Activated naive CD8-positive, alpha-beta T cell (primary cell): ENCODE measurements at regions not wholly inside any gene's neighbourhood (a gene's known extent, or its start where the extent isn't known, plus 50 kb on each side); places are given as distances from the start of the nearest gene placed in this dataset.
"Not testable (repeated sequence)": the region's sequence is repeated elsewhere in the genome, so short reads cannot be mapped to it uniquely, and the experiment has no call there.

Experiments
- H3K27ac Mint-ChIP-seq: one replicate; pipeline ENCODE4 v1.8.0; 2021; ENCODE audit warnings: mixed read lengths
- H3K27me3 Mint-ChIP-seq: one replicate; pipeline ENCODE4 v1.8.0; 2021; ENCODE audit warnings: mixed read lengths
- H3K36me3 Mint-ChIP-seq: one replicate; pipeline ENCODE4 v1.8.0; 2021; ENCODE audit warnings: mixed read lengths
- H3K4me1 Mint-ChIP-seq: one replicate; pipeline ENCODE4 v1.8.0; 2021; ENCODE audit warnings: low read depth, mixed read lengths
- H3K4me3 Mint-ChIP-seq: one replicate; pipeline ENCODE4 v1.8.0; 2021; ENCODE audit warnings: mild to moderate bottlenecking, mixed read lengths
- H3K9me3 Mint-ChIP-seq: one replicate; pipeline ENCODE4 v1.8.0; 2021; ENCODE audit warnings: low read depth, mixed read lengths

DNA sequence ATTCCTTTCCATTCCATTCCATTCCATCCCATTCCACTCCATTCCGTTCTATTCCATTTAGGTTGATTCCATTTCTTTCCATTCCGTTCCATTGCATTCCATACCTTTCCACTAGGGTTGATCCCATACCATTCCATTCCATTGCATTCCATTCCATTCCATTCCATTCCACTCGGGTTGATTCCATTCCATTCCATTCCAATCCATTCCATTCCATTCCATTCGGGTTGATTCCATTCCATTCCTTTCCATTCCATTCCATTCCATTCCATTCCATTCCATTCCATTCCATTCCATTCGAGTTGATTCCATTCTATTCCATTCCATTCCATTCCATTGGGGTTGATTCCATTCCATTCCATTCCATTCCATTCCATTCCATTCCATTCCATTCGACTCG lies 161.1 kb downstream of the CWH43 start:
- not testable (repeated sequence) for H3K4me3 Mint-ChIP-seq, H3K27me3 Mint-ChIP-seq, H3K4me1 Mint-ChIP-seq, H3K27ac Mint-ChIP-seq
- Mint-ChIP-seq H3K9me3 (peaks cover 28% of the 10 kb centered on the region), H3K36me3 (peaks cover 32% of the 10 kb centered on the region)

GRCh38 chr4:49147596-49147995 lies 161.5 kb downstream of the CWH43 start:
- H3K36me3 Mint-ChIP-seq = peaks cover 32% of the 10 kb centered on the region

GRCh38 chr4:49149006-49149975 lies 163.2 kb downstream of the CWH43 start:
- Mint-ChIP-seq H3K9me3 (peaks cover 35% of the 10 kb centered on the region), H3K36me3 (peaks cover 39% of the 10 kb centered on the region)
- not testable (repeated sequence) for H3K27me3 Mint-ChIP-seq, H3K4me1 Mint-ChIP-seq, H3K27ac Mint-ChIP-seq, H3K4me3 Mint-ChIP-seq

More at GRCh38 chr4:49147596-49147995, 161.5 kb downstream of the CWH43 start:
- not testable (repeated sequence) for H3K4me3 Mint-ChIP-seq, H3K4me1 Mint-ChIP-seq, H3K27me3 Mint-ChIP-seq, H3K27ac Mint-ChIP-seq
- peaks cover 28% of the 10 kb centered on the region for H3K9me3 Mint-ChIP-seq

DNA sequence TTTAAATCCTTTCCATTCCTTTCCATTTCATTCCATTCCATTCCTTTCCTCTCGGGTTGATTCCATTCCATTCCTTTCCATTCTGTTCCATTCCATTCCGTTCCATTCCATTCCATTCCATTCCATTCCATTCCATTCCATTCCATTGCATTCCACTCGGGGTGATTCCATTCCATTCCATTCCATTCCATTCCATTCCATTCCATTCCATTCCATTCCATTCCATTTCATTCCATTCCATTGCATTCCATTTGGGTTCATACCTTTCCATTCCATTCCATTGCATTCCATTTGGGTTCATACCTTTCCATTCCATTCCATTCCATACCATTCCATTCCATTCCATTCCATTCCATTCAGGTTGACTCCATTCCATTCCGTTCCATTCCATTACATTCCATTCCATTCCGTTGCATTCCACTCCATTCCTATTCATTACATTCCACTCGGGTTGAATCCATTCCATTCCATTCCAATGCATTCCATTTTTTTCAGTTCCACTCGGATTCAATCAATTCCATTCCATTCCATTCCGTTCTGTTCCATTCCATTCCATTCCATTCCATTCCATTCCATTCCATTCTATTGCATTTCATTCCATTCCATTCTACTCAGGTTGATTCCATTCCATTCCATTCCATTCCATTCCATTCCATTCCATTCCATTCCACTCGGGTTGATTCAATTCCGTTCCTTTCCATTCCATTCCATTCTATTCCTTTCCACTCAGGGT lies 164.4 kb downstream of the CWH43 start:
- H3K4me3 Mint-ChIP-seq, H3K27ac Mint-ChIP-seq, H3K27me3 Mint-ChIP-seq, H3K4me1 Mint-ChIP-seq: not testable (repeated sequence)
- Mint-ChIP-seq H3K9me3 (peaks cover 44% of the 10 kb centered on the region), H3K36me3 (peaks cover 39% of the 10 kb centered on the region)

DNA sequence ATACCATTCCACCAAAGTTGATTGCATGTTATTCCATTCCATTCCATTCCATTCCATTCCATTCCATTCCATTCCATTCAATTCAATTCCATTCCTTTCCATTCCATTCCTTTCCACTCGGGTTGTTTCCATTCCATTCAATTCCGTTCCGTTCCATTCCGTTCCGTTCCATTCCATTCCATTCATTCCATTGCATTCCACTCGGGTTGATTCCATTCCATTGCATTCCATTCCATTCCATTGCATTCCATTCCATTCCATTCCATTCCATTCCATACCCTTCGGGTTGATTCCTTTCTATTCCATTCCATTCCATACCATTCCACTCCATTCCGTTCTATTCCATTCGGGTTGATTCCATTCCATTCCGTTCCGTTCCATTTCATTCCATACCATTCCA lies 166.9 kb downstream of the CWH43 start:
- Mint-ChIP-seq H3K36me3 (peaks cover 40% of the 10 kb centered on the region), H3K9me3 (peaks cover 53% of the 10 kb centered on the region)
- not testable (repeated sequence) for H3K27me3 Mint-ChIP-seq, H3K4me3 Mint-ChIP-seq, H3K4me1 Mint-ChIP-seq, H3K27ac Mint-ChIP-seq

DNA sequence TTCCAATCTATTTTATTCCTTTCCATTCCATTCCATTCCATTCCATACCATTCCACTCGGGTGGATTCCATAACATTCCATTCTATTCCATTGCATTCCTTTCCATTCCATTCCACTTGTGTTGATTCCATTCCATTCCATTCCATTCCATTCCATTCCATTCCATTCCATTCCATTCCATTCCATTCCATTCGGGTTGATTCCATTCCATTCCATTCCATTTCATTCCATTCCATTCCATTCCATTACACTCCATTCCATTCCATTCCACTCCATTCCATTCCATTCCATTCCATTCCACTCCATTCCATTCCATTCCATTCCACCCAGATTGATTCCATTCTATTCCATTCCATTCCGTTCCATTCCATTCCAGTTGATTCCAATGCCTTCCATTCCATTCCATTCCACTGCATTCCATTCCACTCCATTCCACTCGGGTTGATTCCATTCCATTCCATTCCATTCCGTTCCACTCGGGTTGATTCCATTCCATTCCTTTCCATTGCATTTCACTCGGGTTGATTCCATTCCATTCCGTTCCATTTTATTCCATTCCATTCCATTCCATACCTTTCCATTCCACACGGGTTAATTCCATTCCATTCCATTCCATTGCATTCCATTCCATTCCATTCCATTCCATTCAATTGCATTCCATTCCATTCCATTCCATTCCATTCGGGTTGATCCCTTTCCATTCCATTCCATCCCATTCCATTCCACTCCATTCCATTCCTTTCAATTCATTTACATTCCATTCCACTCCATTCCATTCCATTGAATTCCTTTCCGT lies 168.4 kb downstream of the CWH43 start:
- peaks cover 37% of the 10 kb centered on the region for H3K36me3 Mint-ChIP-seq
- H3K27me3 Mint-ChIP-seq, H3K4me3 Mint-ChIP-seq, H3K27ac Mint-ChIP-seq, H3K4me1 Mint-ChIP-seq: not testable (repeated sequence)
- peaks cover 50% of the 10 kb centered on the region for H3K9me3 Mint-ChIP-seq

GRCh38 chr4:49155270-49155669 lies 169.2 kb downstream of the CWH43 start:
- H3K4me3 Mint-ChIP-seq, H3K27me3 Mint-ChIP-seq, H3K4me1 Mint-ChIP-seq, H3K27ac Mint-ChIP-seq: not testable (repeated sequence)
- Mint-ChIP-seq H3K36me3 (peaks cover 33% of the 10 kb centered on the region), H3K9me3 (peaks cover 45% of the 10 kb centered on the region)

- H3K27ac Mint-ChIP-seq, H3K4me3 Mint-ChIP-seq, H3K4me1 Mint-ChIP-seq, H3K27me3 Mint-ChIP-seq: not testable (repeated sequence)
- Mint-ChIP-seq H3K9me3 (peaks cover 39% of the 10 kb centered on the region), H3K36me3 (peaks cover 25% of the 10 kb centered on the region)
Observed at GRCh38 chr4:49156309-49156708, 170.2 kb downstream of the CWH43 start.

GRCh38 chr4:49157630-49158029 lies 171.6 kb downstream of the CWH43 start:
- H3K9me3 Mint-ChIP-seq = peaks cover 39% of the 10 kb centered on the region
- not testable (repeated sequence) for H3K27me3 Mint-ChIP-seq, H3K27ac Mint-ChIP-seq, H3K4me3 Mint-ChIP-seq, H3K4me1 Mint-ChIP-seq
- peaks cover 25% of the 10 kb centered on the region for H3K36me3 Mint-ChIP-seq

GRCh38 chr4:49161111-49161541 lies 175.1 kb downstream of the CWH43 start:
- not testable (repeated sequence) for H3K4me3 Mint-ChIP-seq, H3K36me3 Mint-ChIP-seq, H3K27me3 Mint-ChIP-seq, H3K27ac Mint-ChIP-seq, H3K4me1 Mint-ChIP-seq
- H3K9me3 Mint-ChIP-seq = peaks cover 12% of the 10 kb centered on the region

- not testable (repeated sequence) for H3K4me1 Mint-ChIP-seq, H3K27ac Mint-ChIP-seq, H3K4me3 Mint-ChIP-seq, H3K36me3 Mint-ChIP-seq, H3K27me3 Mint-ChIP-seq, H3K9me3 Mint-ChIP-seq
Observed at GRCh38 chr4:49164916-49165315, 178.8 kb downstream of the CWH43 start.

DNA sequence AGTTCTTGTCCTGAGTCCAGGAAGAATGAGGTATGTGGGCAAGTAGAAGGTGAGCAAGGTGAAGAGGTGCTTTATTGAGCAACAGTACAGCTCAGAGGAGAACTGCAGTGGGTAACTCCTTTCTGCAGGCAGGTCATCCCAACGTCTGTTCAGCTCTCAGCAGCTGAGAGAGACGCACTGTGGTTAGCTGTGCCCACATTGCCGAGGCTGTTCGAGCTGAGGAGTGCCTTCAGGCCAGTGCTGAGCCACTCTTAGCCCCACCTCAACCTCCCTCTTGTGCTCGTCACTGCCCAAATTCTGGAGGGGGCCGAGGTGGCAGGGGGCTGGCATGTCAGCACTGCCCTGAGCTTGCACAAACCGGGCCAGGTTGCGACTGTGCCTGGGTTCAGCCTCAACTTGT lies 191.8 kb downstream of the CWH43 start:
- not testable (repeated sequence) for H3K4me1 Mint-ChIP-seq

DNA sequence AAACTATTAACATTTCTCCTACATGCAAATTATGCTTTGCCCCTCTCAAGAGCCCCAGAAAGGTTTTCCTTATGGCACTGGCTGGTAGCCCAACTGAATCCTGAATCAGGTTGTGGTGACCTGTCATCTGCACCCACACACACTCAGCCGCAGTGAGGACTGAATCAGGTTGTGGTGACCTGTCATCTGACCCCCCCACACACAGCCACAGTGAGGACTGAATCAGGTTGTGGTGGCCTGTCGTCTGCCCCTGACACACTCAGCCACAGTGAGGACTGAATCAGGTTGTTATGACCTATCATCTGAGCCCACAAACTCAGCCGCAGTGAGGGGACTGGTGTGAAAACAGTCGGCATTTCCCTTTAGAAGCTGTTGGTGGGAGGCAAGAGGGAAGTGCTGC lies 195.0 kb downstream of the CWH43 start:
- not testable (repeated sequence) for H3K4me1 Mint-ChIP-seq, H3K27ac Mint-ChIP-seq, H3K4me3 Mint-ChIP-seq, H3K9me3 Mint-ChIP-seq, H3K27me3 Mint-ChIP-seq, H3K36me3 Mint-ChIP-seq

More for the DNA sequence above, 191.8 kb downstream of the CWH43 start:
- not testable (repeated sequence) for H3K4me3 Mint-ChIP-seq, H3K27ac Mint-ChIP-seq, H3K9me3 Mint-ChIP-seq, H3K36me3 Mint-ChIP-seq, H3K27me3 Mint-ChIP-seq

GRCh38 chr4:49211396-49212194 lies 225.5 kb downstream of the CWH43 start:
- H3K4me3 Mint-ChIP-seq, H3K27ac Mint-ChIP-seq, H3K9me3 Mint-ChIP-seq, H3K4me1 Mint-ChIP-seq, H3K27me3 Mint-ChIP-seq, H3K36me3 Mint-ChIP-seq: not testable (repeated sequence)
